SK-N-SH (cell line): ENCODE measurements at regions not wholly inside any gene's neighbourhood (a gene's known extent, or its start where the extent isn't known, plus 50 kb on each side); places are given as distances from the start of the nearest gene placed in this dataset.

ENCODE experiments used
- CTCF ChIA-PET: fragments of 300-600, 350-600 bp; formaldehyde crosslinking; extraction: SDS; loops from one replicate; lab custom pipeline; 2021; lab: Yijun Ruan, JAX
- POLR2A ChIA-PET: fragments of 350-600 bp; sonication (Branson Sonifier 250); formaldehyde crosslinking; extraction: SDS; loops from one replicate; lab custom pipeline; 2020; ENCODE audit warnings: antibody characterized with exemption, inconsistent platforms; lab: Yijun Ruan, JAX
- DNase-seq: peaks from one replicate; pipeline ENCODE4 v3.0.0; 2012
- H2AFZ ChIP-seq: fragments of 200-600 bp; sonication (generic); 2 replicates; pipeline ENCODE4 v1.8.1; 2016; ENCODE audit warnings: antibody characterized with exemption, mild to moderate bottlenecking, low read depth
- H3F3A ChIP-seq: fragments of 200-600 bp; sonication (generic); replicated peaks from 2 replicates; pipeline ENCODE3; 2016; ENCODE audit warnings: antibody characterized with exemption, mild to moderate bottlenecking; ENCODE audit not compliant: insufficient read depth
- H3K27ac ChIP-seq, 2 experiments: fragments of 200-500 bp in 1 of 2; fragments of 200-600 bp in 1 of 2; sonication (Bioruptor generic) in 1 of 2; sonication (generic), shearing (Covaris generic) in 1 of 2; 2 replicates each; pipeline versions ENCODE4 v1.5.1 to v1.6.1; 2014 to 2016; ENCODE audit warnings: low read depth in 2 of 2, inconsistent platforms in 1 of 2, low read length in 1 of 2, mild to moderate bottlenecking in 1 of 2, mixed read lengths in 1 of 2
- H3K27me3 ChIP-seq: fragments of 200-600 bp; sonication (generic), shearing (Covaris generic); 2 replicates; pipeline ENCODE4 v1.6.1; 2016; ENCODE audit warnings: mixed run types; ENCODE audit not compliant: insufficient read depth
- H3K36me3 ChIP-seq, 2 experiments: fragments of 200-500 bp in 1 of 2; fragments of 200-600 bp in 1 of 2; sonication (Bioruptor generic) in 1 of 2; sonication (generic) in 1 of 2; replicated peaks in 1 of 2; 2 replicates each; pipeline versions ENCODE3 to v1.5.1; 2014 to 2016; ENCODE audit warnings: low read length in 1 of 2, mild to moderate bottlenecking in 1 of 2; ENCODE audit not compliant: insufficient read depth in 2 of 2, control insufficient read depth in 1 of 2
- H3K4me1 ChIP-seq, 2 experiments: fragments of 200-500 bp in 1 of 2; fragments of 200-600 bp in 1 of 2; sonication (Bioruptor generic) in 1 of 2; sonication (generic), shearing (Covaris generic) in 1 of 2; 2 replicates each; pipeline versions ENCODE4 v1.5.1 to v1.6.1; 2014 to 2016; ENCODE audit warnings: low read depth in 1 of 2, low read length in 1 of 2, mixed run types in 1 of 2; ENCODE audit not compliant: insufficient read depth in 2 of 2, control insufficient read depth in 1 of 2
- H3K4me2 ChIP-seq: fragments of 200-600 bp; sonication (generic), shearing (Covaris generic); 2 replicates; pipeline ENCODE4 v1.6.1; 2017; ENCODE audit warnings: mixed run types
- H3K4me3 ChIP-seq, 2 experiments: fragments of 200-500 bp in 1 of 2; fragments of 200-600 bp in 1 of 2; sonication (Bioruptor generic) in 1 of 2; sonication (generic), shearing (Covaris generic) in 1 of 2; 2 replicates each; pipeline versions ENCODE4 v1.5.1 to v1.8.1; 2014 to 2016; ENCODE audit warnings: low read depth in 2 of 2, inconsistent platforms in 1 of 2, low read length in 1 of 2, mild to moderate bottlenecking in 1 of 2, mixed read lengths in 1 of 2, moderate library complexity in 1 of 2
- H3K79me2 ChIP-seq: fragments of 200-600 bp; sonication (generic); 2 replicates; pipeline ENCODE4 v1.8.1; 2017; ENCODE audit warnings: mild to moderate bottlenecking; ENCODE audit not compliant: insufficient read depth
- H3K9ac ChIP-seq: fragments of 200-600 bp; sonication (generic); 2 replicates; pipeline ENCODE4 v1.6.1; 2017; ENCODE audit warnings: mixed run types
- H3K9me2 ChIP-seq: fragments of 200-600 bp; sonication (generic); 2 replicates; pipeline ENCODE4 v1.6.1; 2017; ENCODE audit warnings: mixed run types
- H3K9me3 ChIP-seq: fragments of 200-600 bp; sonication (generic); 2 replicates; pipeline ENCODE4 v1.6.1; 2017; ENCODE audit warnings: mixed run types, mild to moderate bottlenecking, moderate library complexity
- H4K20me1 ChIP-seq: fragments of 200-600 bp; sonication (generic); 2 replicates; pipeline ENCODE4 v1.6.1; 2017; ENCODE audit warnings: mild to moderate bottlenecking, mixed run types; ENCODE audit not compliant: insufficient read depth
- EP300 ChIP-seq, 2 experiments: IDR thresholded peaks; 2 replicates each; pipeline versions ENCODE4 v1.4.0 to v1.6.1; 2012; ENCODE audit warnings: borderline replicate concordance in 1 of 2, low read depth in 1 of 2, low read length in 1 of 2
- FOSL2 ChIP-seq: IDR thresholded peaks from 2 replicates; pipeline ENCODE4 v1.4.0; 2012; ENCODE audit warnings: low read depth, mild to moderate bottlenecking, moderate library complexity, borderline replicate concordance
- FOXJ3 ChIP-seq: sonication (generic); formaldehyde crosslinking; IDR thresholded peaks from 2 replicates; pipeline ENCODE4 v1.5.1; 2020; ENCODE audit warnings: mild to moderate bottlenecking, missing genetic modification reagents
- JUND ChIP-seq: IDR thresholded peaks from 2 replicates; pipeline ENCODE4 v1.4.0; 2012
- NFIC ChIP-seq: IDR thresholded peaks from 2 replicates; pipeline ENCODE4 v1.4.0; 2012; ENCODE audit warnings: borderline replicate concordance
- PBX3 ChIP-seq: IDR thresholded peaks from 2 replicates; pipeline ENCODE4; 2012
- REST ChIP-seq: IDR thresholded peaks from 2 replicates; pipeline ENCODE4 v1.6.1; 2012; ENCODE audit warnings: mild to moderate bottlenecking, low read depth, low read length, moderate library complexity
- RFX5 ChIP-seq: IDR thresholded peaks from 2 replicates; pipeline ENCODE4 v1.6.1; 2012; ENCODE audit warnings: mild to moderate bottlenecking, improper control_type of control experiment, low read length
- RXRA ChIP-seq: IDR thresholded peaks from 2 replicates; pipeline ENCODE4 v1.4.0; 2012; ENCODE audit warnings: low read depth, mild to moderate bottlenecking, borderline replicate concordance
- TCF12 ChIP-seq: IDR thresholded peaks from 2 replicates; pipeline ENCODE4 v1.4.0; 2012
- WGBS: methylation state at CpG from one replicate; pipeline ENCODE4 v1.1.6; 2017; ENCODE audit warnings: low lambda C conversion rate; 5-methylcytosine and 5-hydroxymethylcytosine counted together
- TF ChIP-seq, protein P1 (sequence below): fragments of 200-600 bp; sonication (generic); IDR thresholded peaks from 2 replicates; pipeline ENCODE4 v1.6.1; 2017; ENCODE audit warnings: antibody characterized with exemption, mild to moderate bottlenecking, moderate library complexity

DNA sequence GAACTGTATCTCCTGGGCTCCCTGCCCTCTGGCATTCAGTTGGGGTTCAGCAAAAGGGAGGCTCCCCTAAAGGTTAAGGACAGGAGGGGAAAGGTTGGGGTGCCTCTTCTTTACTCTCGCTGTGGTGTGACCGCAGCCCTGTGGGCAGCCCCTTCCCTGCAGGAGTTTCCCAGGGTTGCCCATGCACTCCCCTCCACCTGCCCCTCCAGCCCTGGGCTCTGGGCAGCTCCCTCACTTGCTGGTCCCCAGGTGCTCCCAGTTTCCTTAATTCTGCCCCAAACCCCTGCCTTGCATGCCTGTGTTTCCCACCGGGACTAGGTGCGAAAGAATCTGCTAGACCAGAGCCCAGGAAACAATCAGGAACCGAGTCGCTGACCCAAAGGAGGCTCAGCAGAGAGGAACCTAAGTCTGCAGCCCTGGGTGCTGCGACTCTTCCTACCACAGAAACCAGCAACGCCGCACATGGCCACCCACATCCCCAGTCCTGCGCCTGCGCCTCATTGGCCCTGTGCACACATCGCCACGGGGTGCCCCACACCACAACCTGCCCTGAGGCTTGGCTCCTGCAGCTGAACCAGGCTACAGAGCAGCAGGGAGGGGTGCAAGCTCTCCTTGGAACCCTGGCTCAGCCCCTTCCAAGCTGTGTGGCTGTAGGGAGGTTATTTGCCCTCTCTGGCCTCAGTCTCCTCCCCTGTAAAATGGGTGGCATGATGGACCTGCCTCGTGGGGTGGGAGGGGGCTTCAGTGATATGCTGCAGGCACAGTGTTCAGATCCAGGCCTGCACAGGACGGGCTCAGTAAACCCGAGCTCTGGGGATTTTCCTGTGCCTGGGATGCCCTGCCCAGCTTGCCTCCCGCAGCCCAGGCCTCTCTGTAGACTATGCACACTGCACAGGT is 487.6 kb downstream of the PREX1 start:
- TF ChIP-seq REST = no peak
- TF ChIP-seq FOXJ3 (CRISPR knock-in tag) = no peak
- TF ChIP-seq, protein P1, sequence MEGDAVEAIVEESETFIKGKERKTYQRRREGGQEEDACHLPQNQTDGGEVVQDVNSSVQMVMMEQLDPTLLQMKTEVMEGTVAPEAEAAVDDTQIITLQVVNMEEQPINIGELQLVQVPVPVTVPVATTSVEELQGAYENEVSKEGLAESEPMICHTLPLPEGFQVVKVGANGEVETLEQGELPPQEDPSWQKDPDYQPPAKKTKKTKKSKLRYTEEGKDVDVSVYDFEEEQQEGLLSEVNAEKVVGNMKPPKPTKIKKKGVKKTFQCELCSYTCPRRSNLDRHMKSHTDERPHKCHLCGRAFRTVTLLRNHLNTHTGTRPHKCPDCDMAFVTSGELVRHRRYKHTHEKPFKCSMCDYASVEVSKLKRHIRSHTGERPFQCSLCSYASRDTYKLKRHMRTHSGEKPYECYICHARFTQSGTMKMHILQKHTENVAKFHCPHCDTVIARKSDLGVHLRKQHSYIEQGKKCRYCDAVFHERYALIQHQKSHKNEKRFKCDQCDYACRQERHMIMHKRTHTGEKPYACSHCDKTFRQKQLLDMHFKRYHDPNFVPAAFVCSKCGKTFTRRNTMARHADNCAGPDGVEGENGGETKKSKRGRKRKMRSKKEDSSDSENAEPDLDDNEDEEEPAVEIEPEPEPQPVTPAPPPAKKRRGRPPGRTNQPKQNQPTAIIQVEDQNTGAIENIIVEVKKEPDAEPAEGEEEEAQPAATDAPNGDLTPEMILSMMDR = no peak
- TF ChIP-seq RXRA = no peak
- TF ChIP-seq TCF12 = no peak
- no peak overlapping the region for H3K9ac ChIP-seq
- no peak for DNase-seq
- no peaks in the 10 kb centered on the region for H3K9me3 ChIP-seq
- H4K20me1 ChIP-seq = no peaks in the 10 kb centered on the region
- POLR2A ChIA-PET = no interaction called here
- H3K4me2 ChIP-seq = no peak overlapping the region
- CTCF ChIA-PET = interaction anchor here (1.5 to 2.7 kb wide), 3 partner anchors 10 to 554 kb away, joined by 5 to 13 read pairs (median 9); no protein-coding TSS in a partner anchor
- H2AFZ ChIP-seq = no peak overlapping the region
- no peaks in the 10 kb centered on the region for H3K9me2 ChIP-seq
- H3K36me3 ChIP-seq = no peaks in the 10 kb centered on the region
- WGBS = 0% methylated on average over 1 of the region's 17 CpGs
- H3K4me3 ChIP-seq = no peak overlapping the region
- H3K79me2 ChIP-seq = no peaks in the 10 kb centered on the region
- peaks cover 5% of the 10 kb centered on the region for H3F3A ChIP-seq
- H3K27ac ChIP-seq = no peak overlapping the region; a peak in 1 of 4 replicates
- H3K27me3 ChIP-seq = no peaks in the 10 kb centered on the region
- peaks cover 2 to 8% of the 10 kb centered on the region in 2 experiments; a peak in 1 of 4 replicates for H3K4me1 ChIP-seq

- H3K36me3 ChIP-seq = no peaks in the 10 kb centered on the region
- H3K27ac ChIP-seq = peak overlapping the region; percentile 53 to 87
- ChIA-PET CTCF (interaction anchor here (1.5 to 2.7 kb wide), 3 partner anchors 9 to 553 kb away, joined by 5 to 13 read pairs (median 9); no protein-coding TSS in a partner anchor), POLR2A (no interaction called here)
- no peaks in the 10 kb centered on the region for H3K9me3 ChIP-seq
- H3K79me2 ChIP-seq = no peaks in the 10 kb centered on the region
- H4K20me1 ChIP-seq = no peaks in the 10 kb centered on the region
- peak overlapping the region; percentile 62; the same call in 1 of the 2 replicates for H3K9ac ChIP-seq
- H3K9me2 ChIP-seq = no peaks in the 10 kb centered on the region
- no peak for TF ChIP-seq RFX5
- peak; percentile 83 for TF ChIP-seq RXRA
- 0 out of 2 replicates have a peak, but pooled peaks have one; percentile 18 for TF ChIP-seq NFIC
- peak; percentile 59 for TF ChIP-seq JUND
- TF ChIP-seq TCF12 = peak; percentile 70
- TF ChIP-seq EP300 (IDR thresholded peaks at IDR 0.05; ENCODE audit: borderline replicate concordance in 1 of 2, low read depth in 1 of 2, low read length in 1 of 2) = peak in 1 of 2 experiments; percentile 37; a peak in 1 of 4 replicates
- no peak; the same call in 1 of the 2 replicates for TF ChIP-seq FOSL2
- peak; percentile 66 for TF ChIP-seq PBX3
- peaks cover 5% of the 10 kb centered on the region for H3F3A ChIP-seq
- WGBS = 57% methylated on average over 13 of the region's 13 CpGs
- DNase-seq = no peak
- H2AFZ ChIP-seq = peak overlapping the region; percentile 57; the same call in 1 of the 2 replicates
- no peaks in the 10 kb centered on the region for H3K27me3 ChIP-seq
- peaks cover 2 to 8% of the 10 kb centered on the region in 2 experiments; a peak in 1 of 4 replicates for H3K4me1 ChIP-seq
- H3K4me2 ChIP-seq = peak overlapping the region; percentile 78
- H3K4me3 ChIP-seq = no peak overlapping the region
These were observed 488.4 kb downstream of the PREX1 start for GRCh38 chr20:48339190-48339985.
